ENCODE measurements at regions not wholly inside any gene's neighbourhood (a gene's known extent, or its start where the extent isn't known, plus 50 kb on each side); places are given as distances from the start of the nearest gene placed in this dataset.

DNA sequence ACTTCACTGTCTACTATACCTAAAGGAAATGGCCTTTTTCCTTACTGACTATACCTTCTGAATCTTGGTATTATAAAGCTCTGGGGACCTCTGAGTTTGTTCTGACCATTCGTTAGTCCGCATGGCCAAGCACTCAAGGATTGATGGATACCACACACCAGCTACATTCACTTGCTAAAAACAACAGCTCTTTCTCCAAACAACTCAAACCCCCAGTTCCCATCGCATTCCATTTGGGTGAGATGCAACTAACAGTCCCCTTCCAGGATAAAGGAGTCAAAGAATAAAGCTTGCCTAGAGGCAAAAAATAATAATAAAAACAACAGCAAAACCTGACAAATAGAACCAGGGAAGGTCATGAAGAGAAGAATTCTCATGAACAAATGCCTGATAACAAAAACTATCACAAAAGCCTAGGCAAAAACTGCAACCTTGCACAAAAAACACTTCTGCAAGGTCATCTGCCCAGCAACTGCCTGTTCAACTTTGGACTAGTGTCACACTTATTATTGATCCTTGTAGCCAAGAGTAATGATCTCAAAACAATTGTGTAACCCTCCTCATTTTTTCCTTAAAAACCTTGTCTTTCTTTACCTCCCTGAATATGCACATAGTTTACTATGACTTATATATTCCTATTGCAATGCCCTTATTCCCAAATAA, 139.0 kb upstream of the GUCY1A2 start:
- H3F3A ChIP-seq (ENCODE audit: insufficient read depth, low read depth) = no peaks in the 10 kb centered on the region
- no peak overlapping the region for H2AFZ ChIP-seq
- DNase-seq = no peak
- H3K4me2 ChIP-seq = no peak overlapping the region
- no peaks in the 10 kb centered on the region; the same call in 1 of the 2 replicates for H3K9me2 ChIP-seq (ENCODE audit: insufficient read depth)
- H3K4me1 ChIP-seq (replicated peaks; ENCODE audit: insufficient read depth) = no peaks in the 10 kb centered on the region
- POLR2A ChIA-PET (ENCODE audit: unreplicated experiment) = no interaction called here
- H3K27ac ChIP-seq = no peak overlapping the region
- H3K27me3 ChIP-seq (ENCODE audit: insufficient read depth, low read depth) = no peaks in the 10 kb centered on the region
- intact Hi-C loops (cut with micrococcal nuclease; ENCODE audit: unreplicated experiment) = no loop called here
- no peak for TF ChIP-seq EZH2 (IDR thresholded peaks at IDR 0.05; ENCODE audit: low read depth)
- TF ChIP-seq, protein P1, sequence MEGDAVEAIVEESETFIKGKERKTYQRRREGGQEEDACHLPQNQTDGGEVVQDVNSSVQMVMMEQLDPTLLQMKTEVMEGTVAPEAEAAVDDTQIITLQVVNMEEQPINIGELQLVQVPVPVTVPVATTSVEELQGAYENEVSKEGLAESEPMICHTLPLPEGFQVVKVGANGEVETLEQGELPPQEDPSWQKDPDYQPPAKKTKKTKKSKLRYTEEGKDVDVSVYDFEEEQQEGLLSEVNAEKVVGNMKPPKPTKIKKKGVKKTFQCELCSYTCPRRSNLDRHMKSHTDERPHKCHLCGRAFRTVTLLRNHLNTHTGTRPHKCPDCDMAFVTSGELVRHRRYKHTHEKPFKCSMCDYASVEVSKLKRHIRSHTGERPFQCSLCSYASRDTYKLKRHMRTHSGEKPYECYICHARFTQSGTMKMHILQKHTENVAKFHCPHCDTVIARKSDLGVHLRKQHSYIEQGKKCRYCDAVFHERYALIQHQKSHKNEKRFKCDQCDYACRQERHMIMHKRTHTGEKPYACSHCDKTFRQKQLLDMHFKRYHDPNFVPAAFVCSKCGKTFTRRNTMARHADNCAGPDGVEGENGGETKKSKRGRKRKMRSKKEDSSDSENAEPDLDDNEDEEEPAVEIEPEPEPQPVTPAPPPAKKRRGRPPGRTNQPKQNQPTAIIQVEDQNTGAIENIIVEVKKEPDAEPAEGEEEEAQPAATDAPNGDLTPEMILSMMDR (conservative IDR thresholded peaks at IDR 0.05) = no peak
- no peaks in the 10 kb centered on the region for H3K9me3 ChIP-seq (ENCODE audit: insufficient read depth, low read depth)
- no TSS peak for BruUV-seq (replicated peaks)
- no peaks in the 10 kb centered on the region for H3K79me2 ChIP-seq (ENCODE audit: low read depth)
- CTCF ChIA-PET = no interaction called here
- H4K20me1 ChIP-seq (ENCODE audit: insufficient read depth) = no peaks in the 10 kb centered on the region
- H3K36me3 ChIP-seq (ENCODE audit: low read depth) = no peaks in the 10 kb centered on the region
- no peak overlapping the region for H3K4me3 ChIP-seq

GRCh38 chr11:107151579-107151978, 133.3 kb upstream of the GUCY1A2 start:
- DNase-seq = no peak
- ChIA-PET POLR2A (ENCODE audit: unreplicated experiment) (no interaction called here), CTCF (no interaction called here)
- H3K4me3 ChIP-seq = no peak overlapping the region
- no peaks in the 10 kb centered on the region for H3K9me3 ChIP-seq (ENCODE audit: insufficient read depth, low read depth)
- H3K79me2 ChIP-seq (ENCODE audit: low read depth) = no peaks in the 10 kb centered on the region
- no peaks in the 10 kb centered on the region for H3K9me2 ChIP-seq (ENCODE audit: insufficient read depth)
- no peaks in the 10 kb centered on the region for H3K36me3 ChIP-seq (ENCODE audit: low read depth)
- TF ChIP-seq EZH2 (IDR thresholded peaks at IDR 0.05; ENCODE audit: low read depth) = no peak
- TF ChIP-seq, protein P1 (conservative IDR thresholded peaks at IDR 0.05) = no peak
- no peaks in the 10 kb centered on the region for H3K27me3 ChIP-seq (ENCODE audit: insufficient read depth, low read depth)
- BruUV-seq (replicated peaks) = no TSS peak
- H4K20me1 ChIP-seq (ENCODE audit: insufficient read depth) = no peaks in the 10 kb centered on the region
- no peaks in the 10 kb centered on the region for H3K4me1 ChIP-seq (replicated peaks; ENCODE audit: insufficient read depth)
- no peak overlapping the region for H3K27ac ChIP-seq
- intact Hi-C loops (cut with micrococcal nuclease; ENCODE audit: unreplicated experiment) = no loop called here
- H3F3A ChIP-seq (ENCODE audit: insufficient read depth, low read depth) = no peaks in the 10 kb centered on the region
- H3K4me2 ChIP-seq = no peak overlapping the region
- H2AFZ ChIP-seq = no peak overlapping the region

DNA sequence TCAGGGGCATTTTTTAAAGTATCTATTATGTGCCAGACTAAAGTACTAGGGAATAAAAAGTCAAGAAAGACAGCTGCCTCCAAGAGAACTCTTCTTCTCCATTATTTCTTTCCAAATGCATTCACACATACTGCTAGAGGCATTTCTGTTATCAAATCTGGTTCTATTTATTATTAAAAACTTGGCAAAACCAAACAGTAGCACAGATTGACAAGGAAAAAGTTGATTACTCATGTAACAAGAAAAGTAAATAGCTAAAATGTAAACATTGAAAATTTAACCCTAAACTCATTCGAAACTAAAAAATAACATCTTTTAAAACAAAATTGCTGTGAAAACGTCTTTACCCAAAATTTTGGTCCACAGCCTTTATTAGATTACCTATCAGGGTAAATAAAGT, 132.9 kb upstream of the GUCY1A2 start:
- H3K79me2 ChIP-seq (ENCODE audit: low read depth) = no peaks in the 10 kb centered on the region
- no peaks in the 10 kb centered on the region for H3K9me2 ChIP-seq (ENCODE audit: insufficient read depth)
- TF ChIP-seq, protein P1 (conservative IDR thresholded peaks at IDR 0.05) = no peak
- TF ChIP-seq EZH2 (IDR thresholded peaks at IDR 0.05; ENCODE audit: low read depth) = no peak
- H3K27me3 ChIP-seq (ENCODE audit: insufficient read depth, low read depth) = no peaks in the 10 kb centered on the region
- ChIA-PET CTCF (no interaction called here), POLR2A (ENCODE audit: unreplicated experiment) (no interaction called here)
- no peaks in the 10 kb centered on the region for H3K9me3 ChIP-seq (ENCODE audit: insufficient read depth, low read depth)
- no peak overlapping the region for H3K27ac ChIP-seq
- no peak overlapping the region for H3K4me3 ChIP-seq
- H3K4me1 ChIP-seq (replicated peaks; ENCODE audit: insufficient read depth) = no peaks in the 10 kb centered on the region
- H4K20me1 ChIP-seq (ENCODE audit: insufficient read depth) = no peaks in the 10 kb centered on the region
- BruUV-seq (replicated peaks) = no TSS peak
- DNase-seq = no peak
- no peaks in the 10 kb centered on the region for H3K36me3 ChIP-seq (ENCODE audit: low read depth)
- intact Hi-C loops (cut with micrococcal nuclease; ENCODE audit: unreplicated experiment) = no loop called here
- no peak overlapping the region for H2AFZ ChIP-seq
- H3F3A ChIP-seq (ENCODE audit: insufficient read depth, low read depth) = no peaks in the 10 kb centered on the region
- H3K4me2 ChIP-seq = no peak overlapping the region
